ENCODE measurements at regions not wholly inside any gene's neighbourhood (a gene's known extent, or its start where the extent isn't known, plus 50 kb on each side); places are given as distances from the start of the nearest gene placed in this dataset.

- no peak for TF ChIP-seq POLR2A (IDR thresholded peaks at IDR 0.05)
- no peak for TF ChIP-seq CTCF (IDR thresholded peaks at IDR 0.05)
Observed at GRCh38 chr4:62232814-62233213, 1032.7 kb downstream of the ADGRL3 start.
